ENCODE measurements at regions not wholly inside any gene's neighbourhood (a gene's known extent, or its start where the extent isn't known, plus 50 kb on each side); places are given as distances from the start of the nearest gene placed in this dataset.

DNA sequence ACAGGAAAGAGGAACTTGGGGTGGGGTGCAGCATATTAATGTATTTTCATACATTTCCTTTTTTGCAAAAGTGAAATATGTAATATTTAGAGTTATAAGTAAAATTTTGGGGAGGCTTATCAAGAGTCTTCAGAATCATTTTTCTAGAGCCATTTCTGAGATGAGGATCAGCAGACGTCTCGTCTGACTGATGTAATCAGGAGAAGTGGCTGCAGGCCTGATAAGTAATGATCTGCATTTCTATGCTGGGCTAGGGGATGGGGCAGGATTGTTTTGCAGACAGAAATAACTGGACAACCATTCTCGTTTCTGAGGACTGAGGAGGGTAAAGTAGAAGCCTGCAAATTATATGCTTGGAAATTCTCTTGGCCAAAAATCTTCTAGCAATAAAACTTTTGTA is 89.2 kb upstream of the ARGLU1 start:
- H3K36me3 Mint-ChIP-seq = no peaks in the 10 kb centered on the region

DNA sequence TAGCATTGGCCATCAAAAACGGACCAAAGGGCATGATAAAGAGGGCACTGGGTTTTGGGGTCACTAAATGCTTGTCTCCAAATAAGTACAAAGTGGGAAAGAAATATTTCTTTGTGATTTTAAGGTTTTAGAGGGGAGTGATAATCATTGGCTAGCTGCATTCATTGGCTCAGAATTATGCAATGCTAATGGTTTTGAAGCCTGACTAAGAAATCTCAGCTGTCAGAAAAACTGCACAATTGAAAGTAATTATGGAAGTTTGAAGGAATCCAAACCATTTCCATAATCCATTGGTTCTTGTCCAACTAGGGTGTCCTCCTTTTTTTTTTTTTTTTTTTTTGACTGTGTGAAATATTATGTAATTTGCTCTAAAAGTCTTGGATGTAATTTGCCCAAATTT is 88.2 kb upstream of the ARGLU1 start:
- H3K27me3 ChIP-seq (ENCODE audit: control insufficient read depth, insufficient read depth, low read length) = no peaks in the 10 kb centered on the region
- no peak overlapping the region for H3K27ac ChIP-seq (ENCODE audit: low read length)
- no peak for ATAC-seq
- H3K4me3 ChIP-seq (ENCODE audit: low read length) = no peak overlapping the region
- Mint-ChIP-seq H3K27ac (no peak overlapping the region), H3K27me3 (ENCODE audit: low read depth in 2 of 2) (peaks cover 2 to 5% of the 10 kb centered on the region in 2 donors), H3K4me1 (no peaks in the 10 kb centered on the region), H3K9me3 (peaks cover 0 to 3% of the 10 kb centered on the region in 2 donors), H3K36me3 (no peaks in the 10 kb centered on the region), H3K4me3 (no peak overlapping the region)
- H3K9me3 ChIP-seq (ENCODE audit: control insufficient read depth, insufficient read depth, low read length) = no peaks in the 10 kb centered on the region
- no peaks in the 10 kb centered on the region for H3K36me3 ChIP-seq (ENCODE audit: control insufficient read depth, insufficient read depth, low read length)
- intact Hi-C loops (cut with micrococcal nuclease) = no loop called here
- TF ChIP-seq, protein P1, sequence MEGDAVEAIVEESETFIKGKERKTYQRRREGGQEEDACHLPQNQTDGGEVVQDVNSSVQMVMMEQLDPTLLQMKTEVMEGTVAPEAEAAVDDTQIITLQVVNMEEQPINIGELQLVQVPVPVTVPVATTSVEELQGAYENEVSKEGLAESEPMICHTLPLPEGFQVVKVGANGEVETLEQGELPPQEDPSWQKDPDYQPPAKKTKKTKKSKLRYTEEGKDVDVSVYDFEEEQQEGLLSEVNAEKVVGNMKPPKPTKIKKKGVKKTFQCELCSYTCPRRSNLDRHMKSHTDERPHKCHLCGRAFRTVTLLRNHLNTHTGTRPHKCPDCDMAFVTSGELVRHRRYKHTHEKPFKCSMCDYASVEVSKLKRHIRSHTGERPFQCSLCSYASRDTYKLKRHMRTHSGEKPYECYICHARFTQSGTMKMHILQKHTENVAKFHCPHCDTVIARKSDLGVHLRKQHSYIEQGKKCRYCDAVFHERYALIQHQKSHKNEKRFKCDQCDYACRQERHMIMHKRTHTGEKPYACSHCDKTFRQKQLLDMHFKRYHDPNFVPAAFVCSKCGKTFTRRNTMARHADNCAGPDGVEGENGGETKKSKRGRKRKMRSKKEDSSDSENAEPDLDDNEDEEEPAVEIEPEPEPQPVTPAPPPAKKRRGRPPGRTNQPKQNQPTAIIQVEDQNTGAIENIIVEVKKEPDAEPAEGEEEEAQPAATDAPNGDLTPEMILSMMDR (IDR thresholded peaks at IDR 0.05) = no peak
- DNase-seq = no peak
- no peaks in the 10 kb centered on the region for H3K4me1 ChIP-seq (ENCODE audit: control insufficient read depth, insufficient read depth, low read length)
- WGBS (ENCODE audit: insufficient coverage) = 59% methylated on average over 1 of the region's 1 CpG

More for the DNA sequence above, 89.2 kb upstream of the ARGLU1 start:
- peaks cover 2 to 5% of the 10 kb centered on the region in 2 donors for H3K27me3 Mint-ChIP-seq (ENCODE audit: low read depth in 2 of 2)
- H3K9me3 Mint-ChIP-seq = peaks cover 0 to 3% of the 10 kb centered on the region in 2 donors
- no peak overlapping the region for H3K4me3 Mint-ChIP-seq
- DNase-seq (no peak), ATAC-seq (no peak)
- H3K27ac ChIP-seq (ENCODE audit: low read length) = no peak overlapping the region
- H3K4me3 ChIP-seq (ENCODE audit: low read length) = no peak overlapping the region
- H3K27me3 ChIP-seq (ENCODE audit: control insufficient read depth, insufficient read depth, low read length) = no peaks in the 10 kb centered on the region
- no peaks in the 10 kb centered on the region for H3K4me1 ChIP-seq (ENCODE audit: control insufficient read depth, insufficient read depth, low read length)
- TF ChIP-seq, protein P1 (IDR thresholded peaks at IDR 0.05) = no peak
- 75% methylated on average over 3 of the region's 3 CpGs for WGBS (ENCODE audit: insufficient coverage)
- H3K36me3 ChIP-seq (ENCODE audit: control insufficient read depth, insufficient read depth, low read length) = no peaks in the 10 kb centered on the region
- H3K9me3 ChIP-seq (ENCODE audit: control insufficient read depth, insufficient read depth, low read length) = no peaks in the 10 kb centered on the region
- H3K27ac Mint-ChIP-seq = no peak overlapping the region
- no peaks in the 10 kb centered on the region for H3K4me1 Mint-ChIP-seq
- intact Hi-C loops (cut with micrococcal nuclease) = no loop called here

DNA sequence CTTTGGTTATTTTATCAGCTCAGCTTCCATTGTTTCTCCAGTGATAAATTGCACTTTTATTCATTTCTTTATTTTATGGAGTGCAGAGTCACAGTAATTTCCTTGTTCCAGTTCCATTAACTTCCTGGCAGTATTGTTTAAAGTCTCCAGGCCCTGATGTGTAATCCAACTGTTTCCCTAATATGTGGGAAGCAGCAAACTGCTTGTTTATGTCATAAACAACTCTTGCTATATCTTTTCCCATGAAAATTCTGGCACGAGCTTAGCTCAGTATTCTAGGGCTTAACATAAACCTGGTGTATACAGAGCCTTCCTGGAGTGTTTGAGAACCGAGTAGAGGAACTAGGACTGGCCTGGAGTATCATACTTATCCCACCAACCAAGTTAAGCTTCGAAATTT is 83.5 kb upstream of the ARGLU1 start:
- 80% methylated on average over 3 of the region's 3 CpGs for WGBS (ENCODE audit: insufficient coverage)
- Mint-ChIP-seq H3K36me3 (no peaks in the 10 kb centered on the region), H3K9me3 (no peaks in the 10 kb centered on the region), H3K27me3 (ENCODE audit: low read depth in 2 of 2) (peaks cover 2 to 5% of the 10 kb centered on the region in 2 donors), H3K4me1 (no peaks in the 10 kb centered on the region), H3K27ac (no peak overlapping the region), H3K4me3 (no peak overlapping the region)
- Histone ChIP-seq H3K9me3 (ENCODE audit: control insufficient read depth, insufficient read depth, low read length) (no peaks in the 10 kb centered on the region), H3K27me3 (ENCODE audit: control insufficient read depth, insufficient read depth, low read length) (no peaks in the 10 kb centered on the region), H3K4me3 (ENCODE audit: low read length) (no peak overlapping the region), H3K27ac (ENCODE audit: low read length) (no peak overlapping the region), H3K4me1 (ENCODE audit: control insufficient read depth, insufficient read depth, low read length) (no peaks in the 10 kb centered on the region), H3K36me3 (ENCODE audit: control insufficient read depth, insufficient read depth, low read length) (no peaks in the 10 kb centered on the region)
- ATAC-seq = no peak
- intact Hi-C loops (cut with micrococcal nuclease) = no loop called here
- no peak for DNase-seq
- TF ChIP-seq, protein P1 (IDR thresholded peaks at IDR 0.05) = no peak

DNA sequence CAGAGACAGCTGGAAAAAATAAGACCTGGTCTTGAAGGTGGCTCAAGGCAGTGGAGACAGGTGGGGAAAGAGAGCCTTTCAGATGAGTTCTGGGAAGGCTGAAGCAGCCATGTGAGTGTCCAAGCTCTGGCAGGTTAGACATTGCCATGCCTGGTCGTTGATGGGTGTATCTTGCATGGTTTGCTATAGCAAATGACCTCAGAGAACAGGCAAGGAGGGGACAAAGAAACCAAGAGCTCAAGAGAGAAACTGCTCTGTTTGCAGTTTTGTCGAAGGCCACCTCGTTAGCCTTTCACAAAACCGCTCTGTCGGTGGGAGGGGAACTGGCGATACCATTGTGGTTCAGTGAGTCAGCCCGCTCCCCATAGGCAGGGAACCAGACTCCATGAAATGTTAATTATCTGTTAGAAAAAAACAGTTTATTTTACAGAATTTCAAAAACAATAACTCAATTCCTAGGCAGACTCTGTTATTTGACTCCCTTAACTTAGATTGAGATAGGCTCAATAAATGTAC is 82.8 kb upstream of the ARGLU1 start:
- DNase-seq = no peak
- no peaks in the 10 kb centered on the region for H3K27me3 ChIP-seq (ENCODE audit: control insufficient read depth, insufficient read depth, low read length)
- Mint-ChIP-seq H3K27ac (no peak overlapping the region), H3K4me1 (no peaks in the 10 kb centered on the region), H3K4me3 (no peak overlapping the region), H3K36me3 (no peaks in the 10 kb centered on the region), H3K9me3 (no peaks in the 10 kb centered on the region), H3K27me3 (ENCODE audit: low read depth in 2 of 2) (peaks cover 1 to 2% of the 10 kb centered on the region in 2 donors)
- H3K27ac ChIP-seq (ENCODE audit: low read length) = no peak overlapping the region
- no peak overlapping the region for H3K4me3 ChIP-seq (ENCODE audit: low read length)
- no peaks in the 10 kb centered on the region for H3K36me3 ChIP-seq (ENCODE audit: control insufficient read depth, insufficient read depth, low read length)
- 90% methylated on average over 7 of the region's 7 CpGs for WGBS (ENCODE audit: insufficient coverage)
- TF ChIP-seq, protein P1 (IDR thresholded peaks at IDR 0.05) = no peak
- H3K9me3 ChIP-seq (ENCODE audit: control insufficient read depth, insufficient read depth, low read length) = no peaks in the 10 kb centered on the region
- ATAC-seq = no peak
- intact Hi-C loops (cut with micrococcal nuclease) = no loop called here
- H3K4me1 ChIP-seq (ENCODE audit: control insufficient read depth, insufficient read depth, low read length) = no peaks in the 10 kb centered on the region

All from natural killer cell (primary cell).